ENCODE measurements at regions not wholly inside any gene's neighbourhood (a gene's known extent, or its start where the extent isn't known, plus 50 kb on each side); places are given as distances from the start of the nearest gene placed in this dataset.

- TF ChIP-seq POLR2A (IDR thresholded peaks at IDR 0.05) (no peak), CTCF (IDR thresholded peaks at IDR 0.05) (no peak), EP300 (IDR thresholded peaks at IDR 0.05) (no peak)
Measured at GRCh38 chr10:37680716-37681616, 176.4 kb downstream of the ZNF248 start.
